ENCODE measurements at regions not wholly inside any gene's neighbourhood (a gene's known extent, or its start where the extent isn't known, plus 50 kb on each side); places are given as distances from the start of the nearest gene placed in this dataset.
A peak's percentile ranks its signal among the peaks of the same experiment; 100 is the strongest.
"Not testable (repeated sequence)": the region's sequence is repeated elsewhere in the genome, so short reads cannot be mapped to it uniquely, and the experiment has no call there.

DNA sequence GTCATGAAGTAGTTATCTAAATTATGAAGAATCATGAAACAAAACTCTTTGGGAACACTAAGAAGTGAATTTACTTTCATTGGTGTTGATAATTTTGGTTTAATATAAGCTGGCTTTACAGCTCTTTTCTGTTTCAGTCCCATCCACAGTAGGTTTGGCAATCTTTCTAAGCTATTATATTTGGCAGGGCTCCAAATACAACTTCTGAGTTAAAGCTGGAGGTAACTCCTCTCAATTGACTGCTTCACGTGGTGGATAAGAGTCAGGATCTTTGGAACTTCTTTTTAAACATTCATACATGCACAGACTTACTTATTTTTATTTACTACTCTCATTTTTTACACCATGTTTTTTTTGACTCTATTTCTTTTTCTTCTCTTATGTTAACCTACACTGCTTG, 106.5 kb upstream of the EPHA3 start:
- DNase-seq (ENCODE audit: low read depth in 4 of 4, low spot score in 3 of 4): no peak

DNA sequence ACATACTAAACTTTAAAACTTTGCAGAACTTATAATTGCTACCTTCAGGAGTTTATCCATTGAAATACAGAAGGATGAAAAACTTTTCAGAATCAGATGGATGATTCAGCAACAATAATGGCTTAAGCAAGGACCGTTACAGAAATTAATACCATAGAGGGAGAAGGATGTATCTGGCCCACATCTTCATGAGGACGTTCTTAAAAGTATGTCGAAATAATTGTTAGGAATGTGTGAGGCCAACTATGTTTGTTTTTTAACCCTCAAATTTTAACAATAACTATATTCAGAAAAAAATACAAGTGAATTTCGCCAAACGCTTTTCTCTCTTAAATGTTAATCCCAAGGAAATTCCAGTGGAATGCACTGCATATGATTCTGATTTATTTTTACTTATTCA, 105.2 kb upstream of the EPHA3 start:
- no peak for DNase-seq (ENCODE audit: low read depth in 4 of 4, low spot score in 3 of 4)

DNA sequence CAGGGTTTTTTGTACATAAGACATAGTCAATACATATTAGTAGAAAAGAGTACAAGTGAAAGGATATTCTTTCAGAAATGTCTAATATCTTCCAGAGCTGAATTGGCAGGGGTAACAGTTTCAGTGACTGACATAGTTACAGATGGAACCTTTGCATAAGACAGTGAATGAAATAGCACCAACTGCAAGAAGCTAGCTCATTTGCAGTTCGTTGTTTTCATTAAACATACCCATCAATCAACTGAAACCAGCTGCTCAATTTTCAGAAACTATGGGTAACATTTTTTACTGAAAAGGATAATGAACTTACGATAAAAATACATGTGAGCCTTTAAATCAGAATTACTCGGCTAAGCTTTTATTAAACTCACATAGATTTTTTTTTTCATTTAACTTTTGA, 93.9 kb upstream of the EPHA3 start:
- no peak for DNase-seq (ENCODE audit: low read depth in 4 of 4, low spot score in 3 of 4)

DNA sequence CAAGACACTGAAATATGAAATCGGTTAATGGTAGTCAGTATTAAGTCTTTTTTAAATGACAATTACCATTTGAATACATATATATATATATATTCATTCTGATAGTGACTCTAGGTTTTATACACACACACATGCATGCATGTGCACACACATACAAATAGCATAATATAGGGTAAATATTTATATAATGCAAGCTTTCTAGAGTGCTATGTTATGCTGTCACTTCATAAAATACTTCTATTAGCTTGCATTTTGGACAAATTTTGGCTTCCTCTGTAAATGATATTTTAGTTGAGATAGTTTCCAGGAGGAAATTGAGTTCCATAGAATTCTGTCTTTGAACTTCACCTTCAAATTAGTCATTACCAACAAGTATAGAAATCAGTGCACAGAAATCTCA, 89.9 kb upstream of the EPHA3 start:
- no peak for DNase-seq (ENCODE audit: low read depth in 4 of 4, low spot score in 3 of 4)

DNA sequence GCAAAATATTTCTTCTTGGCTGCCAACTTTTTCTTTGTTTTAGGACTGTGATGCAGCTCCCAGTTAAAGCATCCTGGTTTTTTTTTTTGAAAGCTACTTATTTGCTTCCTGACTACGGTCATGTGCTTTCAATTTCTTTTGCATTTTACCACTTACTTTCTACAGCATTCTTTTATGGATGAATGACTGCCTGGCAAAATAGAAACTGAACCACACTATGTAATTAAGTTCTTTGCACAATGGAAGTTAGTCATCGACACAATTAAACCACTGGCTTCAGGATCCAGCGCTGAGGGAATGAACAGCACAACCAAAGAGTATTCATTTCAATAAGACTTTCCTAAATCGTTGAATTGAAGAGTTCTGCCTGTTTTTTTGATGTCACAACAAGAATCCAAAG, 82.2 kb upstream of the EPHA3 start:
- peak in 2 of 4 donors; percentile 29 to 34 for DNase-seq (ENCODE audit: low read depth in 4 of 4, low spot score in 3 of 4)

DNA sequence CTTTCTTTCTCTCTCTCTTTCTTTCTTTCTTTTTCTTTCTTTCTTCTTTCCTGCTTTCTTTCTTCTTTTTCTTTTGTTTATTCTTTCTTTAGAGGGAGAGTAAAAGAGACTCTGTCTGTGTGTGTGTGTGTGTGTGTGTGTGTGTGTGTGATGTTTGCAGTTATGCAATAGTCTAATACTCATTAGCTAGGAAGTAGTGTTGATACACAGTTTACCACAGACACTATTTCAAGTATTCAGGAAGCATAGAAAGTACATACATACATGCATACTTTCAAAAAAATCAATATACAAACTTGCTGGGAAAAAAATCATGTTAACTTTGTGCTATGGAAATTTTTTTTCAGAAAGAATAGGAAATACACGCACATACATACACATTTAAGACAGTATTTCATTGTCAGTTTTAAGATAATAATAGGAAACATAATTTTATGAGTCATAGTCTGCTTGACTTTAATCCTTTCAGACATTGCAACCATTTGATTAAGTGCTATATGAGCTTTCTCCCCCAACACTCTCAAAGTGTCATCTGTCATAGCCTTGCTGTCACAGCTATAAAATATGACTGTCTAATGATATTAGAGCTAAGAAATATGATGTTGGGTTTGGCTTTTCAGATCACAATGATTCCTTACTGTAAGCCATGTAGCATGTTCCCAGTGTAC, 74.9 kb upstream of the EPHA3 start:
- no peak for DNase-seq (ENCODE audit: low read depth in 4 of 4, low spot score in 3 of 4)

DNA sequence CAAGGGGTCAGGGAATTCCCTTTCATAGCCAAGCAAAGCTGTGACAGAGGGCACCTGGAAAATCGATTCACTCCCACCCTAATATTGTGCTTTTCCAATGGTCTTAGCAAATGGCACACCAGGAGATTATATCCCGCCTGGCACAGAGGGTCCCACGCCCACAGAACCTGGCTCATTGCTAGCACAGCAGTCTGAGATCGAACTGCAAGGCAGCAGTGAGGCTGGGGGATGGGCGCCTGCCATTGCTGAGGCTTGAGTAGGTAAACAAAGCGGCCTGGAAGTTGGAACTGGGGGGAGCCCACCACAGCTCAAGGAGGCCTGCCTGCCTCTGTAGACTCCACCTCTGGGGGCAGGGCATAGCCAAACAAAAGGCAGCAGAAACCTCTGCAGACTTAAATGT, 72.7 kb upstream of the EPHA3 start:
- DNase-seq (ENCODE audit: low read depth in 4 of 4, low spot score in 3 of 4): not testable (repeated sequence)

DNA sequence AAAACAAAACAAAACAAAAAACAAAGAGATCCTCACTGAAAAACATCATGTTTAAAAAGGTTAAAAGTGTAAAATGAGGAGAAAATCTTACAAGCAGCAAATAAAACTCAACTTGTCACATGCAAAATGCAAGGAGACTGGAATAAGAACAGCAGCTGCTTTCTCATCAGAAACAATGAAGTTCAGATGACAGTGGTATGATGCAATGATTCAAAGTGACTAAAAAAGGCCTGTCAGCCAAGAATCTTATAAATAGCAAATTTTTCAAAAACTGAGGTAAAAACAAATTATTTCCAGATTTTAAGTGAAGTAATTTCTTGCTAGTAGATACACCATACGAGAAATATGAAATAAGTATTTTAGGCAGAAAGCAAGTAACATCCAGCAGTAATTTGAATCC, 68.6 kb upstream of the EPHA3 start:
- no peak for DNase-seq (ENCODE audit: low read depth in 4 of 4, low spot score in 3 of 4)

DNA sequence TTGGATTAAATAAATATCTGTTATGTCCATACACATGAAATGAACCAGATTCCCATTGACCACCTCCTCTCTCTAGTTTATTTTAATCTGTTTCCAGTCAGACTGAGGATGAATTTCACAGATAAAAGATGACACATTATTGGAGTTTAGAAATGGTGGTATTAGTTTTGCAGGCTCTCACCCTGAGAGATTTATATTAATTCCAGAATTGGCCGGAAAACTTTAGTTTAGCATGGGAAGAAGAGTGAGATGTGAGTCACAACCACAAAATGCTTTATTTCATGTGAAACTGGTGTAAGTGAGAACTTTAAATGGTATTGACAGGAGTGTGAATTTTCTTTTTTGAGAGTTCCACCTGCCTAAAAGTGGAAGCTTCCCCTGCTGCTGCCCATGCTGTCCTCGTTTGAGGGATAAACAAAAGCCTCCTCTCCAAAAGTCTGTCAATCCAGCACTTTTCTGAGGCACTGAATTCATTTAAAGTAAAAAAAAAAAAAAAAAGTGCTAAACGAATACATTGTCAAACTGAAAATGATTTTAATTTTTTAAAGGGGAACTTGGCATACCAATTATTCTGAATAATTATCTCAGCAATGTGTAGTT, 65.1 kb upstream of the EPHA3 start:
- DNase-seq (ENCODE audit: low read depth in 4 of 4, low spot score in 3 of 4): no peak

DNA sequence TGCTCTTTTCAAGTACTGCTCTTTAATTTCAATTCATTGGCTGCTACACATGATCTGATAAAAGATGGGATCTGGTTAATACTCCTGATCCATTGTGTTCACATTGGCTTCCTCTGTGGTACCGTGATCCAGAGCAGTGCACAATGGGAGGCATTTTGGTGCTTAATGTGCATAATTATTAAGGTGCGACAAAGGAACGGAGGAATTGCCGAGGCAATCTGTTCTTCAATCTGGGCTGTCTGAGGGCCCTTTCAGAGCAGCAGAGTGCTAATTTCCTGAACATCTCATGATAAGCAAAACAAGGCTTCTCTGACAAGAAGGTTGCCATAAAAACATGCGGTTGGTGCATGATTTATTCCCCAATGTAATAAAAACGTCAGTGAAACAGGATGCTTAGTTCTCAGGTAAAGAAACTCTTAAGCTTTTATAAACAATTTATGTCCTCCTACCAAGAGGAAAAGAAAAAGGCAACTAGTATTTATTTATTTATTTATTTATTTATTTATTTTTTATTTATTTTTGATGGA, 64.0 kb upstream of the EPHA3 start:
- no peak for DNase-seq (ENCODE audit: low read depth in 4 of 4, low spot score in 3 of 4)

DNA sequence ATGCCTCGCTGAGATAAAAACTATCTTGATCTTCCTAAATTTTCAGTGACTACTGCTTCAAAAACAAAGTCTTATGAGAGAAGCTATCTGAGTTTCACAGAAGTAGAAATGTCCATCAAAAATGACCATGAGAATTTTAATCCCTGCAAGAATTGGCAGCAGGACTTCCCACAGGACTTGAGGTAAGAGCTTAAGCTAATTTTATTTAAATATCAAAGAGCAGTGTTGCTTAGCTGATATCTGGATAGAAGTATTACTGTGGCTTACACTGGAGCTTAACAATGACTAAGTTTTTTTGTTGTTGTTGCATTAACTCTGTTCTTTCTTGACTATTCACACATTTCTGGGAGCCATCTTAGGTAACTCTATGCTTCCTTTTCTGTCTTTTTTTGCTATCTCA, 60.8 kb upstream of the EPHA3 start:
- DNase-seq (ENCODE audit: low read depth in 4 of 4, low spot score in 3 of 4): no peak

DNA sequence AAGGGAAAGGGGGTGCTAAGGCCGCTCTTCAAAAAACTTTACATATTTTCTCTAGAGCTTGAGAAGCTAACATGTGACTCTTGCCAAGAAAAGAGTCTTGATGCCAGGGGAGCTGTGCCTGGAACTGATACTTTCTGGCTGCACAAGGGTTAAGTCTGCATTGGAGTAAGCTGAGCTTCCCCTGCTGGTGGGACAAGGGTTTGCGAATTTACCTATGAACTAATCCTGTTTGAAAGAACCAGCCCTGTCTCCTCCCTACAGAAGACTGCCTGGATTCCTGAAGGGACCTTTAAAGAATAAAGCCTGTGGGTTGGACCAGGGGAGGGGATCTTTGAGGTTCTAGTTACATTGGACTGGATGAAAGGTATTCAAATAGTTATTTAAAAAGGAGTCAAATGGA, 58.3 kb upstream of the EPHA3 start:
- DNase-seq (ENCODE audit: low read depth in 4 of 4, low spot score in 3 of 4): no peak

DNA sequence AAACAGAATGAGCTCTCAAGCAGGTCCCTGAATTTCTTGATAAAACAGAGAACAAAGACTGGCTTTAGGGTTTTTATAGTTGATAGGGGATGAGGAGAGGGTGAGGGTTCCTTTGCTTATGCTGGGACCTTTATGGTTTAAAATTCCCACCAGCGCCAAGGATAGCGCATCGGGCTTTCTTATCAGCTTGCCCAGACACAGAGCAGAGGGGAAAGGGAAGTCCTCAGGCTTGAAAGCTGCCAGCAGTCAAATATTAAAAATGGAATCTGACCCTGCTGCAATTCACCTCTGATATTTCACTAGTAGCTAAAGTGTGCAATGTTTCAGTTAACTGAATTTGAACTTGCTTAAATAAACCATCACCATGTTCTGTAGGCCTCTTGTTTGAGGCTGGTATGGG, 55.0 kb upstream of the EPHA3 start:
- no peak for DNase-seq (ENCODE audit: low read depth in 4 of 4, low spot score in 3 of 4)

DNA sequence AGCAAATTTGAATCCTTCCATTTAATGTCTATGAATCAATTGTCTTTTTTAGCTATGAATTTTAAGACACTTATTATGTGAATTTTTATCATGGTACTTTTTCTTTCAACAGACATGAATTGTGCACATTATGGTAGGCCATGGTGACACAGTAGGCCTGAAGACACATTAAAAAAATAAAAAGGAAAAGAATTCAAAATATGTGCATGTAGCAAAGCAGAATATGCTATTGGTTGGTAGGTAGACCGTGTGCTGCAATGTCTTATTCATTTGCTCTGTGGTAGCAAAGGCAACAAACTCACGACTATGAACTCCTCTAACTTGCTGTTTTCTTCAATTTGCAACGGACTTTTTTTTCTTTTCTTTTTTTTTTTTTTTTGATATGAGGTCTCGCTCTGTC, 50.0 kb upstream of the EPHA3 start:
- no peak for DNase-seq (ENCODE audit: low read depth in 4 of 4, low spot score in 3 of 4)

Measured in right renal pelvis (tissue), 4 donors.